ENCODE measurements at regions not wholly inside any gene's neighbourhood (a gene's known extent, or its start where the extent isn't known, plus 50 kb on each side); places are given as distances from the start of the nearest gene placed in this dataset.

- H3K4me1 ChIP-seq (ENCODE audit: control insufficient read depth, insufficient read depth, low read length, poor library complexity, severe bottlenecking), result peaks cover 16% of the 10 kb centered on the region
- no peaks in the 10 kb centered on the region for H3K36me3 ChIP-seq (ENCODE audit: control insufficient read depth, insufficient read depth, low read length)
- DNase-seq, result no peak
- H3K27ac ChIP-seq (ENCODE audit: insufficient read depth, low read length, poor library complexity, severe bottlenecking), result no peak overlapping the region
- H3K9me3 ChIP-seq (ENCODE audit: control insufficient read depth, low read length), result no peaks in the 10 kb centered on the region
- no peaks in the 10 kb centered on the region for H3K27me3 ChIP-seq (replicated peaks; ENCODE audit: control insufficient read depth, insufficient read depth, low read length, poor library complexity, severe bottlenecking)
- H3K4me3 ChIP-seq (ENCODE audit: insufficient read depth, low read depth, low read length, poor library complexity, severe bottlenecking), result no peak overlapping the region
These were observed 271.6 kb upstream of the TNRC6C start for GRCh38 chr17:77686903-77687302.

GRCh38 chr17:77687417-77687816 lies 271.1 kb upstream of the TNRC6C start:
- H3K27me3 ChIP-seq (replicated peaks; ENCODE audit: control insufficient read depth, insufficient read depth, low read length, poor library complexity, severe bottlenecking), result no peaks in the 10 kb centered on the region
- H3K4me3 ChIP-seq (ENCODE audit: insufficient read depth, low read depth, low read length, poor library complexity, severe bottlenecking), result no peak overlapping the region
- H3K27ac ChIP-seq (ENCODE audit: insufficient read depth, low read length, poor library complexity, severe bottlenecking), result no peak overlapping the region
- no peaks in the 10 kb centered on the region for H3K9me3 ChIP-seq (ENCODE audit: control insufficient read depth, low read length)
- DNase-seq, result no peak
- H3K36me3 ChIP-seq (ENCODE audit: control insufficient read depth, insufficient read depth, low read length), result no peaks in the 10 kb centered on the region
- H3K4me1 ChIP-seq (ENCODE audit: control insufficient read depth, insufficient read depth, low read length, poor library complexity, severe bottlenecking), result peaks cover 16% of the 10 kb centered on the region

- Histone ChIP-seq H3K9me3 (ENCODE audit: control insufficient read depth, low read length) (no peaks in the 10 kb centered on the region), H3K27me3 (replicated peaks; ENCODE audit: control insufficient read depth, insufficient read depth, low read length, poor library complexity, severe bottlenecking) (no peaks in the 10 kb centered on the region)
These were observed 270.6 kb upstream of the TNRC6C start for GRCh38 chr17:77687921-77688320.

GRCh38 chr17:77688369-77688768 lies 270.1 kb upstream of the TNRC6C start:
- no peaks in the 10 kb centered on the region for H3K36me3 ChIP-seq (ENCODE audit: control insufficient read depth, insufficient read depth, low read length)
- no peaks in the 10 kb centered on the region for H3K27me3 ChIP-seq (replicated peaks; ENCODE audit: control insufficient read depth, insufficient read depth, low read length, poor library complexity, severe bottlenecking)
- H3K9me3 ChIP-seq (ENCODE audit: control insufficient read depth, low read length), result no peaks in the 10 kb centered on the region
- peaks cover 23% of the 10 kb centered on the region for H3K4me1 ChIP-seq (ENCODE audit: control insufficient read depth, insufficient read depth, low read length, poor library complexity, severe bottlenecking)
- no peak overlapping the region for H3K4me3 ChIP-seq (ENCODE audit: insufficient read depth, low read depth, low read length, poor library complexity, severe bottlenecking)
- no peak overlapping the region for H3K27ac ChIP-seq (ENCODE audit: insufficient read depth, low read length, poor library complexity, severe bottlenecking)
- DNase-seq, result no peak

More at GRCh38 chr17:77687921-77688320, 270.6 kb upstream of the TNRC6C start:
- Histone ChIP-seq H3K36me3 (ENCODE audit: control insufficient read depth, insufficient read depth, low read length) (no peaks in the 10 kb centered on the region), H3K4me3 (ENCODE audit: insufficient read depth, low read depth, low read length, poor library complexity, severe bottlenecking) (no peak overlapping the region), H3K4me1 (ENCODE audit: control insufficient read depth, insufficient read depth, low read length, poor library complexity, severe bottlenecking) (peaks cover 19% of the 10 kb centered on the region), H3K27ac (ENCODE audit: insufficient read depth, low read length, poor library complexity, severe bottlenecking) (no peak overlapping the region)
- no peak for DNase-seq

- no peak for DNase-seq
- no peaks in the 10 kb centered on the region for H3K9me3 ChIP-seq (ENCODE audit: control insufficient read depth, low read length)
- H3K27me3 ChIP-seq (replicated peaks; ENCODE audit: control insufficient read depth, insufficient read depth, low read length, poor library complexity, severe bottlenecking), result no peaks in the 10 kb centered on the region
- no peak overlapping the region for H3K27ac ChIP-seq (ENCODE audit: insufficient read depth, low read length, poor library complexity, severe bottlenecking)
- peak overlapping the region; percentile 9 for H3K4me3 ChIP-seq (ENCODE audit: insufficient read depth, low read depth, low read length, poor library complexity, severe bottlenecking)
- H3K4me1 ChIP-seq (ENCODE audit: control insufficient read depth, insufficient read depth, low read length, poor library complexity, severe bottlenecking), result peaks cover 23% of the 10 kb centered on the region
- H3K36me3 ChIP-seq (ENCODE audit: control insufficient read depth, insufficient read depth, low read length), result no peaks in the 10 kb centered on the region
These were observed 268.0 kb upstream of the TNRC6C start for GRCh38 chr17:77690271-77691161.

- H3K27me3 ChIP-seq (replicated peaks; ENCODE audit: control insufficient read depth, insufficient read depth, low read length, poor library complexity, severe bottlenecking), result no peaks in the 10 kb centered on the region
These were observed 267.1 kb upstream of the TNRC6C start for GRCh38 chr17:77691216-77692085.

GRCh38 chr17:77692571-77693161 lies 265.8 kb upstream of the TNRC6C start:
- Histone ChIP-seq H3K27me3 (replicated peaks; ENCODE audit: control insufficient read depth, insufficient read depth, low read length, poor library complexity, severe bottlenecking) (no peaks in the 10 kb centered on the region), H3K4me1 (ENCODE audit: control insufficient read depth, insufficient read depth, low read length, poor library complexity, severe bottlenecking) (peaks cover 27% of the 10 kb centered on the region)
- DNase-seq, result no peak

More at GRCh38 chr17:77691216-77692085, 267.1 kb upstream of the TNRC6C start:
- no peak for DNase-seq
- Histone ChIP-seq H3K36me3 (ENCODE audit: control insufficient read depth, insufficient read depth, low read length) (no peaks in the 10 kb centered on the region), H3K9me3 (ENCODE audit: control insufficient read depth, low read length) (no peaks in the 10 kb centered on the region), H3K4me3 (ENCODE audit: insufficient read depth, low read depth, low read length, poor library complexity, severe bottlenecking) (no peak overlapping the region), H3K4me1 (ENCODE audit: control insufficient read depth, insufficient read depth, low read length, poor library complexity, severe bottlenecking) (peaks cover 27% of the 10 kb centered on the region), H3K27ac (ENCODE audit: insufficient read depth, low read length, poor library complexity, severe bottlenecking) (no peak overlapping the region)

GRCh38 chr17:77693301-77693700 lies 265.2 kb upstream of the TNRC6C start:
- Histone ChIP-seq H3K4me3 (ENCODE audit: insufficient read depth, low read depth, low read length, poor library complexity, severe bottlenecking) (no peak overlapping the region), H3K9me3 (ENCODE audit: control insufficient read depth, low read length) (no peaks in the 10 kb centered on the region), H3K27me3 (replicated peaks; ENCODE audit: control insufficient read depth, insufficient read depth, low read length, poor library complexity, severe bottlenecking) (no peaks in the 10 kb centered on the region), H3K4me1 (ENCODE audit: control insufficient read depth, insufficient read depth, low read length, poor library complexity, severe bottlenecking) (peaks cover 27% of the 10 kb centered on the region), H3K27ac (ENCODE audit: insufficient read depth, low read length, poor library complexity, severe bottlenecking) (no peak overlapping the region), H3K36me3 (ENCODE audit: control insufficient read depth, insufficient read depth, low read length) (no peaks in the 10 kb centered on the region)
- DNase-seq, result no peak

More at GRCh38 chr17:77692571-77693161, 265.8 kb upstream of the TNRC6C start:
- no peaks in the 10 kb centered on the region for H3K36me3 ChIP-seq (ENCODE audit: control insufficient read depth, insufficient read depth, low read length)
- H3K9me3 ChIP-seq (ENCODE audit: control insufficient read depth, low read length), result no peaks in the 10 kb centered on the region
- no peak overlapping the region for H3K27ac ChIP-seq (ENCODE audit: insufficient read depth, low read length, poor library complexity, severe bottlenecking)
- no peak overlapping the region for H3K4me3 ChIP-seq (ENCODE audit: insufficient read depth, low read depth, low read length, poor library complexity, severe bottlenecking)

GRCh38 chr17:77693776-77694175 lies 264.7 kb upstream of the TNRC6C start:
- DNase-seq, result no peak
- H3K9me3 ChIP-seq (ENCODE audit: control insufficient read depth, low read length), result no peaks in the 10 kb centered on the region
- no peaks in the 10 kb centered on the region for H3K27me3 ChIP-seq (replicated peaks; ENCODE audit: control insufficient read depth, insufficient read depth, low read length, poor library complexity, severe bottlenecking)
- H3K4me1 ChIP-seq (ENCODE audit: control insufficient read depth, insufficient read depth, low read length, poor library complexity, severe bottlenecking), result peaks cover 27% of the 10 kb centered on the region
- no peak overlapping the region for H3K27ac ChIP-seq (ENCODE audit: insufficient read depth, low read length, poor library complexity, severe bottlenecking)
- H3K36me3 ChIP-seq (ENCODE audit: control insufficient read depth, insufficient read depth, low read length), result no peaks in the 10 kb centered on the region
- H3K4me3 ChIP-seq (ENCODE audit: insufficient read depth, low read depth, low read length, poor library complexity, severe bottlenecking), result no peak overlapping the region

All from effector memory CD4-positive, alpha-beta T cell (primary cell).